GM19438 (cell line): ENCODE measurements at regions not wholly inside any gene's neighbourhood (a gene's known extent, or its start where the extent isn't known, plus 50 kb on each side); places are given as distances from the start of the nearest gene placed in this dataset.

Experiments used
- ATAC-seq: cut with Tn5 transposase; IDR thresholded peaks from one replicate; pipeline ENCODE4 v1.9.1; 2021; ENCODE audit warnings: low read depth; ENCODE audit not compliant: unreplicated experiment

DNA sequence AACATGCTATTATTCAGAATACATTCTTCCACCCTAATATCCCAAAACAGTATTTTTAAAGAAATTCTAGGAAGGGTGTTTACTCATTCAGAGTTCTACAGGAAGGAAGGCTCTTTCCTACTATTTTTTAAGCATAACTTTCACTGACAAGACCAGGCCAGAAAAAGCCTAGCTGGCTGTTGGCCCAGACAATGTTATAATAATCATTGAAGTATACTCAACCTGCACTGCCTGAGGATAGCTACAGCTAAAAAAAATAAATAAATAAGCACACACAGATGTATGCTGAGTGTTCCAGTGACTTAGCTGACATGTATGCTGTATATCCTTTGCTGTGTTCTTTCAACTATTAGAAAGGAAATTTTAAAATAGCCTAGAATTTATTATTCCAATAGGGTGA is 145.8 kb upstream of the SPRY1 start:
- no peak for ATAC-seq

DNA sequence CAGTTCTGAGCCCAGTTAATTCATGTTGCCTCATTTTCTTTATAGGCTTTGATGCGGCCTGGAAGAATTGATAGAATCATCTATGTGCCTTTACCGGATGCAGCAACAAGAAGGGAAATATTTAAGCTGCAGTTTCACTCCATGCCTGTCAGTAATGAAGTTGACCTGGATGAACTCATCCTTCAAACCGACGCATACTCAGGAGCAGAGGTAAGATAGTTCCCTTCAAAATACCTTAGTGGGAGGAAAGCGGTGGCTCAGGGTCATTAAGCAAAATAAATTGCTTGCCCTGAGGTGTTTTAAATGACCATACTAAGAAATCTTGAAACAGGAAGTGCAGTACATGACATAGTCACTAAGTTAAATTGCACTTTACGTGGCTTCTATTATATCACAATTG is 140.6 kb upstream of the SPRY1 start:
- no peak for ATAC-seq

DNA sequence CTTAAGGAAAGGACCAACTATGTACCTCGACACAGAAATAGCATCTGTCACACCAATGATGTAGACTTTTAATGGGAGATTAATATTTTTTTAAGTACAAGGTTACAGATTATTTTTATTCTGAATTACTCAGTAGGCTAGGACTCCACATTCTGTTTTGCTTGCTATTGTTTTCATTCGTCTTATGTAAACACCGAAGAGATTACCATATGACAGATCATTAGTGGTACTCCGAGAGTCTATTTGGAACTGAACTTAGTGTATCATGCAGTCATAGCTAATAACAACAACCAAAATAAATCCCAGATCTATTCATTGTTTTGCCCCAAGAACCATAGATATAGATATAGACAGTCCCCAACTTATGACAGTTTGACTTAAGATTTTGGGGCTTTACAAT is 139.7 kb upstream of the SPRY1 start:
- ATAC-seq = no peak

DNA sequence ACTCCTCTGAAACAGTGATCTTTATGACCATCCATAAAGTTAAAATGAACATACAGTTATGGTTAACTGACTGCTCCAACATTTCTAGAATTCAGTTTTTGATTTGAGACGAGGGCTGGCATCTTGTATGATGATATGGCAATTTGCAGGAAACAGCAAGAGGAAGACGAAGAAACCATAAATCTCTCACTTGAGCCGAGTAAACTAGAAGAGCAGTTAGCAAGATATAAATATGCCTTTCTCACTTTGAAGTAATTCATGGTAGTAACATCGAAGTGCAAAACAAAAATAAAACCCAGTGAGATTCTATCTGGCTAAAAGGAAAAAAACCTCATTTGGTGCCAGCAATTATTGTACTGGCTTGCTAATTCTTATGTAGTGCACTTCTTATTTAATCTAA is 139.0 kb upstream of the SPRY1 start:
- no peak for ATAC-seq

DNA sequence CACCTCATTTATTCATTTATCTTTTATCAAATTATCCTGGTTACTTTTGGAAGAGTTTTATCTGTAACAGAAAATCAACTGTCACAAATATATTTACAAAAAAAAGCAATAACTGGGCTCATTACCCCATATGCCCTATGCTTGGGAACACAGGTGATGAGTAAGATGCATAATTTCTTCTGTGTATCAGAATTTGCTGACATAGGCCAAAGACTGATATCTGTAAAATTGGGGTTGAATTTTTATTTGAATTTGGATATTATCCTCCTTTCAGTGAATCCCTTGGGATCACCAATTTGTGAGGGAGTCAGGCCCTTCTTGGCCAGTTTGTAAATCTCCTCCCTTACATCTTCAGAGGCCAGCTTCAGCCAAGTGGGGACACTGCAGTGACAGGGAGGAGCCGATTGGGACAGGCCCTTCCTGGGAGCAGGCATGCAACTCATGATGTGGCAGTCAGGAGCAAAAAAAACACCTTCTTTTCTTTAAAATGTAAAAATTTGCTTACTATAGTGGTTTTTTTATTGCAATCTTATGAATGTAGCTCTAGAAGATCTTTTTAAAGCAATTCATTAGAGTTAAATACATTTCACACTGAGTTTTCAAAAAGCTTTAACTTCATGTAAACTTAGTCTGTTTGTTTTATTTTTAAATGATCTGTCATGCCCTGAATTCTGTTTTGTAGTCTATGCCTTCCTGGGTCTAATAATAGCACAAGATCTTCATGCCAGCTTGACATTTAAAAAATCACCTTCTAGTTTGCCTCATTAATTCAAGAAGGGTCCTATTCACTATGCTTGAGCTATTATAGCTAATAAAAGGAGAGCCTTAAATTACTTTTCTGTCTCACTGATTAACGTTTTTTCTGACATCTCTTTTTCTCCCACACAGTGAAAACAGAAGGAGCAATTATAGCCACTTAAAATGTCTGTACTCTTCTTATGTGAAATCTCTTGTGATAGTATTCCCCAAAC is 136.6 kb upstream of the SPRY1 start:
- no peak for ATAC-seq

DNA sequence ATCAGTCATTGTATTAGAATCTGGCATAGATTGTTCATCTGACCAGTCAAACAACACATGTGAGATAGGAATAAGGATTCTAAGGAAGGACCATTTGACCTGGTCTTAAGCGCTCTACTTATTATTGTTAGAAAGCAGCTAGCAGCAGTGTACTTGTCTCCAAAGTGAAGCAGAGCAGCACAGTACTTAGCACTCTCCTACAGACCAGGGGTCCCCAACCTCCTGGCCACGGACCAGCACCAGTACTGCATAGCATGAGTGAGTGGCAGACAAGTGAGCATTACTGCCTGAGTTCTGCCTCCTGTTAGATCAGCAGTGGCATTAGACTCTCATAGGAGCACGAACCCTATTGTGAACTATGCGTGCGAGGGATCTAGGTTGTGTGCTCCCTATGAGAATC is 135.9 kb upstream of the SPRY1 start:
- ATAC-seq = no peak

DNA sequence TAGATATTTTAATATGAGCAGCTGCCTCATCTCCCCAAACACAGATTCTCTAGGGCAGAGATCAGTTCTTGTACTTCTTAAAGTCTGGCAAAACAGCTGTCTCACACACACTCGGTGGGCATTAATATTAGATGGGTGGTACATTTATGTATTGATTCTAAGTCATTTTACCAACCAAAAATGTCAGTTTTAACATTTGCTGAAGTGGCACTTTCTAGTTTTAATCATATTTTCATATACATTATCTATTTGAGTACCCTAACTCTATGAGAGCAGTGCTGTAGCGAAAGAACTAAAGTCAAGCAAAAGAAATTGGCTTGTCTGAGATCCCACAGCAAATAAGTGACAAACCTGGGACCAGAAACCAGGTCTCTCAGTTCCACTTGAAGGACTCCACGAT is 134.5 kb upstream of the SPRY1 start:
- no peak for ATAC-seq

DNA sequence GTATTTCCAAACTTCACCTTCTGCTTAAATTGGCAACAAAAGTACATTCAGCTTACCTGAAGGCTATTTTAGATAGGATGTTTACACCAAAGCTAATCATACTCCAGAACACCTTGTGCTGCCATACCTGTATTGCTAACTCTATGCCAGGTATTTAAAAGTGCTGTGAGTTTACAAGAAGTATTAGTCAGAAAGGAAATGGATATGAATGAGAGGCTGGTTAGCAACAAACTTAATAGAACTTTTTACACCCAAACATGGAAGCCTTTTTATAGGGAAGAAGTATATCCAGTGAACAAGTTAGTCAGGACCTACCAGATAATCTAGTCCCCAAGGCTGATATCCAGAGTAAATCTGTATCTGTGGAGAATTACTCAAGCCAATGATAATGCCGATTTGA is 131.2 kb upstream of the SPRY1 start:
- ATAC-seq = no peak

DNA sequence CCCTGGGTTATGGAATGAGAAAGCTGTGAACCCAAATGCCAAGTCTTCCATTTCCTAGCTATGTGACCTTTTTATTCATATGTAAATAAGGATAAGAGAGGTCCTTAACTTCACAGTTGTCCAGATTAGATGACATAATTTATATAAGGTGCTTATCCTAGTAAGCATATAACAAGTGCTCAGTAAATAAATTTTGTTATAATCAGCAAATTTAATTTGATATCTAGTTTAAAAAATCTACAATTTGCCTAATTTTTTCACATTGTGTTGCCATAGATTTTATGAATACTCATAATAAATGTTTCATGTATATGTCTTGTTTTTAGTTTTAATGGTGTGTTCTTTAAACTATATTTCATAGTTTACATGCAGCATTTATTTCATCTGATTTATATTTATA is 130.4 kb upstream of the SPRY1 start:
- ATAC-seq = no peak

DNA sequence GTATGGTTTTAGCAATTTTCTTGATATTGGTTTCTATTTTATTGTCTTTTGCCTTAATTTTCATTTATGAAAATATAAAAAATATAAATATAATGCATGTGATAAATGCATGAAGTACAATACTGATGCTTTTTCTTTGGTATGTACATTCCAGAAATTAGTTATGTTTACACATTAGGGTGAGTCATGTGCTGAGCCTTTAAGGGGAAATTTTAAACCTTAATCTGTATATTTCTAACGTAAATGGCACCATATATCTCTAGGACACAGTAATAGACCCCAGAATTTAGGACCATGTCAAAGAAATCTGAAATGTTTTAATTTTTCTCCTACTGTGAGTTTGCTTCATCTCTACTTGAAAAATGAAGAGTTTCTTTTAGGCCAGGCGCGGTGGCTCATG is 117.8 kb upstream of the SPRY1 start:
- ATAC-seq = no peak

DNA sequence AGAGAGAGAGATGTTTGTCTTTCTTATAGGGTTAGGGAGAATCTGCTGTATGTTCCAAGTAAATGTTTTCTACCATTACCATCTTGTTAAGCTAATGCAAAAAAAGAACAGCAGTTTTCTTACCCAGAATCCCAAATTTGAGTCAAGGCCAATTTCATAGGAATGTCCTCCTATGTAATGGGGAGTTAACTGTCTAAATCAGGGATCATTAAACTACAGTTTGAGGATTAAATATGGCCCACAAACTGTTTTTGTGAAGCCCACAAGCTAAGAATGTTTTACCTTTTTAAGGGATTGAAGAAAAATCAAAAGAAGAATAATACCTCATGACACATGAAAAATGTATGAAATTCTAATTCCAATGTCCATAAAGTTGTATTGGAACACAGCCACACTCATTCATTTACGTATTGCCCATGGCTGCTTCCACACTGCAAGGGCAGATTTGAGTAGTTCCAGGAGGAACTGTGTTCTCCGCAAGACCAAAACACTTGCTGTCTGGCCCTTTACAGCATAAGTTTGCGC is 113.2 kb upstream of the SPRY1 start:
- ATAC-seq = no peak

DNA sequence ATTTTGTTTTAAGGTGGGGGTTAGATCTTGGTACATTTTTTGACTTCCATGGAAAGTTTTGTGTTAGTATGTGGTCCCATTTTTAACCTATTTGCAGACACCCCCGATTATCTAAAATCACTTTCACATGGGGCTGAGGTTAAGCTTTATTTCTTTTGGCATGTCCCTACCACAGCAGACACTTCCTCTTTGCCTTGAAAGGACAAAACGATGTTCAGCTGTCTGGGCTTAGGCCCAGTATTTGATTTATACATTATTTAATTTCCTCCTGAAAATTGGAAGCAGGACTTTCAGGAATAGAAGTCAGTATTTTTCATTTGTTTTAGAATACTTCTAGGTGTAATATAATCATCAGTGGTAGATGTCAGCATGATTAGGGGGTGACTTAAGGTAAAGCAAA is 112.4 kb upstream of the SPRY1 start:
- no peak for ATAC-seq

DNA sequence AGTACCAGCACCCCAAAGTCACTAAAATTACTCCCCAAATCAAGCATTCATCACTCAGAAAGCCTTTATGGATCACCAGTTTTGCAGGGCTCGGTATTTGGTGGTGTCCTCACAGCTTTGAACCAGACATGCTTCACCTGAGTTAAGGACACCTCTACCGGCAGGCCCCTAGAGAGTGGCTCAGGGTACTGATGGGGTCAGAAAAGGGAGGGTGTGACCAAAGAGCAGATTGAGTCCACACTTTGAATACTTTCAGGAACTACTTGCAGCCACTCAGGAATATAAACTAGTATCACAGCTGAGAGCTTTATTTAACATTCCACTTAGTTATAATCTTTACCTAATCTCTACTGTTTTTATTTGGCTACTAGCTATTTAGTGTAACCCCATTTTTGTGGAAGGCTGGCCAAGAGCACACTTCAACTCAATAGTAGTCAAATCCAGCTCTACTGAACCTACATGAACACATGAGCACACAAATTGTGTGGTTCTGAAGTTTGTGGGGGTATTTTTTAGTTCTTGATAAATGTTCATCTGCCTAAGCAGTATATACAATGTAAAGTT is 109.6 kb upstream of the SPRY1 start:
- no peak for ATAC-seq

DNA sequence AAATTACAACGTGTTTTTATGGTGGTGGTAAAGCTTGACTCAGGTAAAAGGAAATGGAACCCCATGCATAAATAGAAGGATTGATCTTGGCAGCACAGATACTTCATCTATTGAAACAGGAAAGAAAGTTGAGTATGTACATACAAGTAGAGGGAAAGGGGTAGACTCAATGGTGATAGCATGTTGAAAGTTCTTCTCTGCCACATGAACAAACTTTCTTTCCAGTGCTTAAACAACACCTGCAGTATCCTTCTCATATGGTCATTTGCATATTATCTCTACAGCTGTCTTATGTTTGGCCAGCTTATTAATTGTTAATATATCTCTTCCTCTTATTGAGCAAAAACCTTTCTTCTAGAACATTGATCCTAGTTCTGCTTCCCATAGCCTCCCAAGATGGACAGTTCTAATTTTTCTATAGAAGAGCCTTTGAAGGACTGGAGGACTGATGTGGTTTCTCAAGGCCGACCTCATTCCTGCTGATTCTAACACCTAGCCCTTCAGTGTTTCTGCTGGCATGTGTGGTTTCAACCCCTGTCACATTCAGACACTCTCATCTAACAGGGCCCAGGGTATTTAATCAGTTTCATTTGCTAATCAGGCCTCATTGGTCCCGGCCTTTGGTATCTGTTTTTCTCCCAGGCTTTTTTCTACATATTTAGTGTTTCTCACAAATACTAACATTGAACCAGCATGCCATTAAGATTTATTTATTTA is 108.1 kb upstream of the SPRY1 start:
- ATAC-seq = peak; percentile 58

DNA sequence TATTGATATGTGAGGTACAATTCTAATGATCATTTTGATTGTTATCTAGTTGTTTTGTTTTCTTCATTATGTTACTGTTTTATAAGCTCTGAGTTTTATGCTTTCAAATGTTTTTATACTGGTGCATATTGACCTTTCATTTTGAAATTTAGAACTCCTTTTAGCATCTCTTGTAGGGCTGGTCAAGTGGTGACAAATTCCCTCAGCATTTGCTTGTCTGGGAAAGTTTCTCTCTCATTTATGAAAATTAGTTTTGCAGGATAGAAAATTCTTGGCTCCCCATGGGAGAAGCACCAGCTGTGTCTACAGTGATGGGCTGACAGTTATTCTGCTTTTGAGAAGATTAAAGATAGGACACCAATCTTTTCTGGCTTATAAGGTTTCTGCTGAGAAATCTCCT is 105.3 kb upstream of the SPRY1 start:
- no peak for ATAC-seq

DNA sequence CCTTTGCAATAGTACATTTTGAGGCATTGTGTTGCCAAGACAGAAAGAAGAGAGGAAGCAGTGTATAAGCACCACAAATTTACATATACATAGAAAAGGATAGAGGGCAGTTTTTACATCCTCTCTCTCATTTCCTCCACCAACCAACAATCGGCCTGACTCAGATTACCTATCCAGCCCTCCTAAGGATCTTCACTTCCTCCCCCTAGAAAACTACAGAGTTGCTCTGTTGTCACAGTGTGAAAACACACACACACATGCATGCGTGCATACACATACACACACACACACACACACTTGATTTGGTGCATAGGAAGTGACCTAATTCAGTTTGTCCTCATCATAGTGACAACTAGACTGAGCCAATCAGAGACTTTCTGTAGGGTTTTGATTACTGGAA is 98.8 kb upstream of the SPRY1 start:
- ATAC-seq = no peak

DNA sequence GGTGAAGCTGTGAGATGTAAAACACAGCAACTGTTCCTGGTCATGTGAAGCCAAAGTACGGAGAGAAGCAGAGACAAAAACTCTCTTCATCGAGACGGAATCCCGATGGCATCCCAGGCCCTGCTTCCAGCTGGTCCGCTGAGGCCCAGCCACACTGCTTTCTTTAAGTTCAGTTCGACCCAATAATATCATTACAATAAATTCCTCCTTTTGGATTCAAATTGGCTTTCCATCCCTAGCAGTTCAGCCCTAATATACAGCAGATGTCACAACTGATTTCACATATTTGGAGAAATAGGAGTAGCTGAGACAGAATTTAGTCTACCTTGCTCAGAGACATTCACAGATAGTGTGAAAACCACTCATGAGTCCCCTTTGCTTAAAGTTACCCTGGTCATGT is 98.3 kb upstream of the SPRY1 start:
- no peak for ATAC-seq

DNA sequence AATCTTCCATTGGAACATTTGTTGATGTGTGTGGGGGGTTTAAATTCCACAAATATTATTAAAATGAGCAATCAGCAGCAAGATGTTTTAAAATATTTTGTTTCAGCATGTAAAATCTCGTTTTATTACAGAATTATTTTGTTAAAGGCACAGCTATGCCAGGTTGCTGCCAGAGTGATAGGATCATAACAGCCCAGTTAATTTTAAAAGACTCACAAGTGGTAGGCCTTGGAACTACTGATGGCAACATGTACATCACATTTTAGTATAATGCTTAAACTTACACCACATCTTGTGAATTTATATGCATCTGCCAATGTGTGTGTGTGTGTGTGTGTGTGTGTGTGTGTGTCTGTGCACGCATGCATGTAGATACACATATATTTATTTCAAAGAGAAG is 97.8 kb upstream of the SPRY1 start:
- no peak for ATAC-seq

DNA sequence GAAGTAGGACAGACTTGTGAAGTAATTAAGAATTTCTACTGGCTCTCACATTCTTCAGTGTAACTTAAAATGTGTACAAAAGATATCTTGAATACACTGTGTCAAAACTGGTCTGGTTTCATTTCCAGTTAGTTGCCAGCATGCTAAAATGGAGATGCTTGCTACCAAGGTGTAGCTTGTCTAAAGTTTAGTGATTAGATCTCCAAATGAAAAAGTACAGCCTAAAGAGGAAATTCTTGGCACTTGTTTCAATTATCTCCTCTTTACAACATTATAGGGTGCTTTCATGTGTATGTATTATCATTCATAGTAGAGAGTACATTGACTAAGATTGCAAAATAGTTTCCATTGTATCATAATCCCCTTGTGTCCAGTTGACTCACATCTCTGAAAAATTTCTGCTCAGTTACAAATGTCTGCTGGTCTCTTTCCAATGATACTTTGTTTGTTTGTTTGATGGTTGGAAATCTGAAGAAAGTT is 97.3 kb upstream of the SPRY1 start:
- no peak for ATAC-seq

DNA sequence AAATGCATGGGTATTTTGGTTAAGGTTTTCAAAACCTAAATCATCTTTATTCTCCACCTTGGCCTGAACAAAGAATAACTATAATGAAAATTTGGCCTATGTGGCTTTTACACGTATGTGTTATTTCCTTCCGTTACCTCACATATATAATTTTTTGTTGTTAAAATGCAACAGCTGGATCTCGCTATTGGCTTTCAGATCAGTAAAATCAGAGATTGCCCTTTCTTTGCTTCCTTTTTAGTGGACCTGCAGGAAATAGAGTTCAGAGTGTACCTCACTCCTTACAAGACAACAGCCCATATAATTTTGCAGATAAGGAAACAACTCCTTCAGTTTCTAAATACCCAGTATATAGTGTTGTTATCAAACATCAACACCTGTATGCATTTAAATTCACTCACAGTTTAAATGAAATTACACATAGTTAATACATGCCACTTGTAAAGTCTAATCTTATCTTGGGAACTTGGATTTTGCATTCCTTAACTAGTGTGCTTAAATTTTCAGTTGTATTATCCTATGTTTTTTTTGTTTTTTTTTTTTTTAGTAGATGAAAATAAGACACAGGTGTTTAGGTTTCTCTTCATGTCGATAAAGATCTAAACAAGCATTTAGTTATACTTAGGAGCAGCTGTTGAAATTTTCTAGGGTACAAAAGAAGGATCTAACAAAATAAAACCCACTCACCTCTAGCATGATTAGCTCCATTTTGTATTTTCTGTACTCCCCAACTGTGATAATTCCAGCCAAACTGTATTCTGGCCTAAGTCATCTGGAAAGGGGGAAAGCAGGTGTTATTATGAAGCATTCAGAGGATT is 96.2 kb upstream of the SPRY1 start:
- ATAC-seq = no peak
